GM12878 (cell line): ENCODE measurements at regions not wholly inside any gene's neighbourhood (a gene's known extent, or its start where the extent isn't known, plus 50 kb on each side); places are given as distances from the start of the nearest gene placed in this dataset.

ENCODE experiments used
- ATAC-seq: fragments of 200-7000 bp; cut with Tn5 transposase; 3 replicates; pipeline ENCODE4 v1.9.1; 2020; ENCODE audit warnings: mild to moderate bottlenecking, moderate library complexity
- BruUV-seq: library from RNA; stranded (reverse); fragments of 400-500 nt; replicated peaks from 2 replicates; lab custom pipeline; 2021; lab: Mats Ljungman, UMichigan
- CTCF ChIA-PET: fragments of 300-600 bp; sonication (Branson Sonifier 250); formaldehyde crosslinking; extraction: SDS; loops from one replicate; lab custom pipeline; 2021; ENCODE audit warnings: inconsistent platforms; lab: Yijun Ruan, JAX
- POLR2A ChIA-PET: fragments of 350-600 bp; formaldehyde crosslinking; extraction: SDS; loops from one replicate; lab custom pipeline; 2021; ENCODE audit warnings: inconsistent platforms; lab: Charles Lee
- RAD21 ChIA-PET: fragments of 300-600 bp; sonication (Branson Sonifier 250); formaldehyde crosslinking; loops from one replicate; lab custom pipeline; 2023; ENCODE audit warnings: antibody characterized with exemption; ENCODE audit not compliant: unreplicated experiment; lab: Charles Lee
- SMC1A ChIA-PET: fragments of 300-600 bp; sonication (Branson Sonifier 250); formaldehyde crosslinking; loops from one replicate; lab custom pipeline; 2023; ENCODE audit not compliant: unreplicated experiment, uncharacterized antibody; lab: Charles Lee
- DNase-seq: peaks from one replicate; pipeline ENCODE4 v3.0.0-alpha.2; 2011; ENCODE audit warnings: low read depth, low spot score
- FAIRE-seq: peaks from 3 replicates; lab custom pipeline; 2011; peaks lifted over from hg19 to GRCh38; lab: Jason Lieb, UNC
- H2AFZ ChIP-seq: 2 replicates; pipeline ENCODE4 v1.6.0; 2011; ENCODE audit warnings: low read depth, low read length, control low read depth; ENCODE audit not compliant: control insufficient read depth
- H3K27ac ChIP-seq: 2 replicates; pipeline ENCODE4 v1.5.1; 2011; ENCODE audit warnings: control low read depth; ENCODE audit not compliant: control insufficient read depth, insufficient read depth
- H3K27me3 ChIP-seq, 2 experiments: replicated peaks in 1 of 2; 2 replicates each; pipeline versions ENCODE4 v1.6.0 to v1.6.1; 2011; ENCODE audit warnings: low read length in 1 of 2; ENCODE audit not compliant: control insufficient read depth in 2 of 2, insufficient read depth in 2 of 2
- H3K36me3 ChIP-seq, 2 experiments: 2 replicates each; pipeline ENCODE4 v1.5.1; 2011; ENCODE audit warnings: low read length in 1 of 2; ENCODE audit not compliant: control insufficient read depth in 2 of 2, insufficient read depth in 2 of 2
- H3K4me1 ChIP-seq: 2 replicates; pipeline ENCODE4 v1.6.1; 2011; ENCODE audit warnings: mild to moderate bottlenecking, low read length, moderate library complexity, mixed read lengths; ENCODE audit not compliant: control insufficient read depth, insufficient read depth
- H3K4me2 ChIP-seq: 2 replicates; pipeline ENCODE4 v1.6.0; 2011; ENCODE audit warnings: control low read depth; ENCODE audit not compliant: control insufficient read depth, insufficient read depth
- H3K4me3 ChIP-seq: fragments of 200-600 bp; sonication (generic); 2 replicates; pipeline ENCODE4 v1.5.1; 2016
- H3K79me2 ChIP-seq: 2 replicates; pipeline ENCODE4 v1.6.0; 2011; ENCODE audit warnings: low read length; ENCODE audit not compliant: control insufficient read depth, insufficient read depth
- H3K9ac ChIP-seq: 2 replicates; pipeline ENCODE4 v1.8.0; 2011; ENCODE audit warnings: low read length, control low read depth, mixed read lengths; ENCODE audit not compliant: control insufficient read depth, insufficient read depth
- H3K9me3 ChIP-seq: replicated peaks from 3 replicates; pipeline ENCODE4 v1.5.1; 2011; ENCODE audit warnings: mild to moderate bottlenecking, low read length; ENCODE audit not compliant: control insufficient read depth, insufficient read depth
- H4K20me1 ChIP-seq: 2 replicates; pipeline ENCODE4 v1.6.0; 2011; ENCODE audit not compliant: control insufficient read depth, insufficient read depth
- ATF3 ChIP-seq: IDR thresholded peaks from 2 replicates; pipeline ENCODE4 v1.6.1; 2011; ENCODE audit warnings: low read depth, mild to moderate bottlenecking, low read length, moderate library complexity, borderline replicate concordance; ENCODE audit errors: extremely low read depth
- BCL11A ChIP-seq: IDR thresholded peaks from 2 replicates; pipeline ENCODE4 v1.6.1; 2011; ENCODE audit warnings: low read depth, low read length
- EGR1 ChIP-seq, 2 experiments: IDR thresholded peaks; 1 replicate in 1 of 2; 2 replicates in 1 of 2; pipeline ENCODE4 v1.6.1; 2011 to 2012; ENCODE audit warnings: low read depth in 2 of 2, low read length in 2 of 2, borderline replicate concordance in 1 of 2, mild to moderate bottlenecking in 1 of 2, moderate library complexity in 1 of 2
- KAT2A ChIP-seq: conservative IDR thresholded peaks from 2 replicates; pipeline ENCODE4 v1.6.1; 2011; ENCODE audit warnings: low read depth, low read length; ENCODE audit not compliant: control insufficient read depth
- WGBS: methylation state at CpG from one replicate; pipeline ENCODE4 v1.1.6; 2016; ENCODE audit warnings: low lambda C conversion rate; ENCODE audit not compliant: insufficient replicate concordance, insufficient coverage; ENCODE audit errors: missing lambda C conversion rate; 5-methylcytosine and 5-hydroxymethylcytosine counted together
- in situ Hi-C: fragments of 300-500 bp; cut with MboI; formaldehyde crosslinking; loops from 9 replicates; pipeline ENCODE4 v1.14.3; 2018; ENCODE audit warnings: mixed read lengths
- intact Hi-C: fragments of 100-400 bp; cut with micrococcal nuclease; formaldehyde crosslinking; loops from one replicate; pipeline ENCODE4 v1.14.2; 2022; ENCODE audit not compliant: unreplicated experiment
- TF ChIP-seq, protein P1 (sequence below): fragments of 450-650 bp; formaldehyde crosslinking; IDR thresholded peaks from 2 replicates; pipeline ENCODE4 v1.4.0; 2020; ENCODE audit warnings: mild to moderate bottlenecking, moderate library complexity

DNA sequence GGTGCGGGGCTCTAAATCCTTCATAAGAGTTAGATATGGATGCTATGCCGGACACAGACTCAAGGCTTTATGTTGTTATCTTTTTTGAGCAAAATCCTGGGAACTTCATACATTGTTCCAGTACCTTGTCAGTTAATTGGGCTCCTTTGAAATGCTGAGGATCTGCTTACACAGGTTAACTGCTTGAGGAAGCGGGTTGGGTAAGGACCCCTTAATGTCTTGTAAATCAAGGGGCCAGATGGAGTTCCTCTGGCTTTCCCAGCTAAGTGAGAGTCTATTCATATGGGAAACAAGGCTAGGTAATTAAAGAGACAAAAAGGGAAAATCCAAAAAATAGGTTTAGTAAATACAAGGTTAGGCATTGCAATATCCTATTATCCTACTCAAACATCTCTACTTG is 141.5 kb downstream of the OR2B2 start:
- Histone ChIP-seq H2AFZ (no peak overlapping the region), H3K4me2 (no peak overlapping the region)
- WGBS, result 62% methylated on average over 3 of the region's 3 CpGs
- CTCF ChIA-PET, result interaction anchor here (2.3 to 4.3 kb wide), 4 partner anchors 12 to 125 kb away, joined by 5 to 193 read pairs (median 24); no protein-coding TSS in a partner anchor
- in situ Hi-C loops, result loop anchor here (25.0 kb wide), 1 partner anchor 258 kb away; no protein-coding TSS in a partner anchor
- no peak for TF ChIP-seq KAT2A
- TF ChIP-seq EGR1 (IDR thresholded peaks at IDR 0.05; ENCODE audit: borderline replicate concordance in 1 of 2, low read depth in 2 of 2, low read length in 2 of 2), result no peak
- TF ChIP-seq, protein P1, sequence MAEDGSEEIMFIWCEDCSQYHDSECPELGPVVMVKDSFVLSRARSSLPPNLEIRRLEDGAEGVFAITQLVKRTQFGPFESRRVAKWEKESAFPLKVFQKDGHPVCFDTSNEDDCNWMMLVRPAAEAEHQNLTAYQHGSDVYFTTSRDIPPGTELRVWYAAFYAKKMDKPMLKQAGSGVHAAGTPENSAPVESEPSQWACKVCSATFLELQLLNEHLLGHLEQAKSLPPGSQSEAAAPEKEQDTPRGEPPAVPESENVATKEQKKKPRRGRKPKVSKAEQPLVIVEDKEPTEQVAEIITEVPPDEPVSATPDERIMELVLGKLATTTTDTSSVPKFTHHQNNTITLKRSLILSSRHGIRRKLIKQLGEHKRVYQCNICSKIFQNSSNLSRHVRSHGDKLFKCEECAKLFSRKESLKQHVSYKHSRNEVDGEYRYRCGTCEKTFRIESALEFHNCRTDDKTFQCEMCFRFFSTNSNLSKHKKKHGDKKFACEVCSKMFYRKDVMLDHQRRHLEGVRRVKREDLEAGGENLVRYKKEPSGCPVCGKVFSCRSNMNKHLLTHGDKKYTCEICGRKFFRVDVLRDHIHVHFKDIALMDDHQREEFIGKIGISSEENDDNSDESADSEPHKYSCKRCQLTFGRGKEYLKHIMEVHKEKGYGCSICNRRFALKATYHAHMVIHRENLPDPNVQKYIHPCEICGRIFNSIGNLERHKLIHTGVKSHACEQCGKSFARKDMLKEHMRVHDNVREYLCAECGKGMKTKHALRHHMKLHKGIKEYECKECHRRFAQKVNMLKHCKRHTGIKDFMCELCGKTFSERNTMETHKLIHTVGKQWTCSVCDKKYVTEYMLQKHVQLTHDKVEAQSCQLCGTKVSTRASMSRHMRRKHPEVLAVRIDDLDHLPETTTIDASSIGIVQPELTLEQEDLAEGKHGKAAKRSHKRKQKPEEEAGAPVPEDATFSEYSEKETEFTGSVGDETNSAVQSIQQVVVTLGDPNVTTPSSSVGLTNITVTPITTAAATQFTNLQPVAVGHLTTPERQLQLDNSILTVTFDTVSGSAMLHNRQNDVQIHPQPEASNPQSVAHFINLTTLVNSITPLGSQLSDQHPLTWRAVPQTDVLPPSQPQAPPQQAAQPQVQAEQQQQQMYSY (CRISPR knock-in tag), result no peak
- TF ChIP-seq ATF3, result no peak
- TF ChIP-seq BCL11A, result no peak
- TF ChIP-seq, all 136 proteins: peak for 0
- H3K9ac ChIP-seq, result no peak overlapping the region
- H3K27ac ChIP-seq, result no peak overlapping the region
- no TSS peak for BruUV-seq
- H3K4me1 ChIP-seq, result peaks cover 9% of the 10 kb centered on the region
- H3K9me3 ChIP-seq, result no peaks in the 10 kb centered on the region
- DNase-seq (no peak), FAIRE-seq (no peak), ATAC-seq (no peak)
- no peaks in the 10 kb centered on the region for H3K27me3 ChIP-seq
- intact Hi-C loops, result no loop called here
- POLR2A ChIA-PET, result interaction anchor here (2.7 to 3.2 kb wide), 2 partner anchors 9 to 15 kb away, joined by 18 to 29 read pairs; no protein-coding TSS in a partner anchor
- RAD21 ChIA-PET, result interaction anchor here (2.7 to 3.9 kb wide), 3 partner anchors 10 to 25 kb away, joined by 22 to 44 read pairs (median 43); no protein-coding TSS in a partner anchor
- H4K20me1 ChIP-seq, result no peaks in the 10 kb centered on the region
- no peaks in the 10 kb centered on the region for H3K36me3 ChIP-seq
- H3K4me3 ChIP-seq, result no peak overlapping the region
- no peaks in the 10 kb centered on the region for H3K79me2 ChIP-seq
- SMC1A ChIA-PET, result interaction anchor here (4.8 to 4.9 kb wide), 2 partner anchors 10 to 16 kb away, joined by 56 to 93 read pairs; no protein-coding TSS in a partner anchor
